Activated CD4-positive, alpha-beta T cell treated with anti-CD3 and anti-CD28 coated beads, Interleukin-2, amount 50 U/mL, for 24 hours (primary cell): ENCODE measurements at regions not wholly inside any gene's neighbourhood (a gene's known extent, or its start where the extent isn't known, plus 50 kb on each side); places are given as distances from the start of the nearest gene placed in this dataset.
"Not testable (repeated sequence)": the region's sequence is repeated elsewhere in the genome, so short reads cannot be mapped to it uniquely, and the experiment has no call there.

ENCODE experiments used
- DNase-seq, 2 donors: peaks; one replicate each; pipeline ENCODE4 v3.0.0-alpha.2; 2020; ENCODE audit warnings: low read depth in 1 of 2, low spot score in 1 of 2

DNA sequence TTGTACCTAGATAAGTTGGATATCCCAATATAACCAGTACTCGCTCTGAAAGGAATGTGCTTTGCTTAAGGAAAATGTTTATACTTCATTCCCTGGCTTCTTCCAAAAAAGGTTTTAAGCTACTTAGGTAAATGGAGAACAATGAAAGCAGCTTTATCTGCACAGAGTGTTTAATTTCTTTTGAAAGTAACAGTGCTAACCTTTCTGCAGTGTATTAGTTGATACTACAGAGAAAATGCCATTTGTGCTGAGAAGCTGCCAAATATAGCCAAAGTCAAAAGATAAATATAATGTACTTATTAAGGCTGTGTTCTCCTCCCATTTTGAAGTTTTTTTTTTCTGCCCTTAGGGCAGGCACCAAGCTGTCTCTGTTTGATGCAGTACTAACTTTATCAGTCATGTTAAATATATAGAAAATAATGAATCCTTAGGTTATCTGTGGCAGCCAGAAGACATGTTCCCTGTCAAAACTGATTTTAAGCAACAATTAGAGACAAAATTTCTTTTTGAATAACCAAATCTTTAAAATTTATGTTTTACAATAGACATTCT is 145.4 kb upstream of the KITLG start:
- no peak for DNase-seq

DNA sequence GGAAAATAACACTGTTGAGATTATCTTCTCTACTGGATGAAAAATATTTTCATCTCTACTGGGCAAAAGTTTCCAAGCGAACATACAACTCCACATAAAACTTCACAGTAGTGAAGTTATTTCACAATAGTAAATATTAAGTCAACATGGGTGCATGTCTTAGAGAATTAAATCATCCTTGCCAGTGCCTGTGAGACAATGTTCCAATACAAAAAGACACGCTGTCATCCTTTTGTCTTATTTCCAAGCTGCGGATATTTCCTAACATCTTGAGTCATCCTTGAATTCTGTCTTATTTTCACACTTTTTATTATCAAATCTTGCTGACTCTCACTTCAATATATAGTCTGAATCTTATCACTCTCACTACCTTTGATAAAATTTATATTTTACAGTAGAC is 142.9 kb upstream of the KITLG start:
- no peak for DNase-seq

DNA sequence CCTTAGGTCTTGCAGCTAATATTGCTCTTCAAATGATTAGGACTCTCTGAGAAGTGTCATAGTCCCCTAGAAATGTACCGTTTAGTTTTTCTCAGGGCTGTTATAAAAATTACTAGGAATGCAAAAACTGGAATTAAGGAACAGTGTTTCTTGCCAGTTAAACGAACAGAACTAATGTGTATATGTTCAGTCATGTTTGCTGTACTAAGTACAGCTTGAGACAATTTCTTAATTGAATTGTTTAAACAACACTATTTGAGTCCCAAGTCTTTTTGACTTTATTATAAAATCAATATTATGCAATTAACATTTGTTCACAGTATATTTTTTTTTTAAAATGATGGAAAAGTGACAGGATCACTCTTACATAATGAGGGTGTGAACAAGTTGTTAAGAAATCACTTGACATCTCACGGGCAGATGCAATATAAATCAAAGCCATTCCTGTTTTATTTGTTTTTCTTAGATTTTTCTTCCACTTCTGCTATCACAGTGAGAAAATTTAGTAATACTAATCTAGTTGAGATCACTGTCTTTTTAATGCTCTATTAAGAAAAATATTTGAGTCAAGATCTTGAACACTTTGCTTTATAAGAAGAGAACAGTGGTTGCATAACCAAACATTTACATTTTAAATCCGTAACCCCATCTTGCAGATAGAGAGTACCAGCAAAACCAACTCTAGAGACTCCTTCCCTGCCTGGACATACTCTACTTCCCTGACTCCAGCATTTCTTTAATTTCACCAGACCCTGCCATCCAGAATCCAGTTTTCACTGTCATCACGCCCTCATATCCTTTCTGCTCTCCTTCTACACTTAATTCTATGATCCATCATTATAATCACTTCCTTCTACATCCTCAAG is 140.7 kb upstream of the KITLG start:
- no peak for DNase-seq

DNA sequence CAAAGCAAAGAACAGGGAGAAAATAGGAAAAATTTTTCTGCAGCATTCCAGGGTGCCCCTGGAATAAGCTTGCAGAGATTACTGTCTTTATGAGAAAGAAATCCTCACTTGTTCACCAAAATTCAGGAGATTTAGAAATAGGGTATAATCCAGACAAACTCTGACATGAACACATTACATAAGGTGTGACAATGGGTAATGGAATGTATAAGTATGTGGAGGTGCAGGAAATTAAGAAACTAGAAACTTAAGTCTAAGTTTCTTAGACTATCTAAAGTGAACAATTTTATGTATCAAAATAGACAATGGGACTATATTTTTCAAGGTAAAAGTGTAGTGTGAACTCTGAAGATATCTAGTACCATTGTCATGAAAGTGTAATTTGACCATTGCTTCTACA is 140.0 kb upstream of the KITLG start:
- DNase-seq, result no peak

DNA sequence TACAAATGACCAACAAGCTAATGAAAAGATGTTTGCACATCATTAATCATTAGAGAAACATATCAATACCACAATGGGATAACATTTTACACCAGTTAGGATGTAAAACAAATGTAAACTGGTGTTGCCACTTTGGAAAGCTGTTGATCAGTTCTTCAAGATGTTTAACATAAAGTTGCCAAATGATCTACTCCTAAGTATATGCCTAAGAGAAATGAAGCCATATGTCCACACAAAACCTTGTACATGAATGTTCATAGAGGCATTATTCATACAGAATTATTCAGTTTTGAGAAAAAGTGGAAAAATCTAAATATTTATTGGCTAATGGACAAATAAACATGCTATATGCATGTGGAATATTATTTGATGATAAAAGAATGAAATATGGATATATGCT is 136.9 kb upstream of the KITLG start:
- no peak for DNase-seq

DNA sequence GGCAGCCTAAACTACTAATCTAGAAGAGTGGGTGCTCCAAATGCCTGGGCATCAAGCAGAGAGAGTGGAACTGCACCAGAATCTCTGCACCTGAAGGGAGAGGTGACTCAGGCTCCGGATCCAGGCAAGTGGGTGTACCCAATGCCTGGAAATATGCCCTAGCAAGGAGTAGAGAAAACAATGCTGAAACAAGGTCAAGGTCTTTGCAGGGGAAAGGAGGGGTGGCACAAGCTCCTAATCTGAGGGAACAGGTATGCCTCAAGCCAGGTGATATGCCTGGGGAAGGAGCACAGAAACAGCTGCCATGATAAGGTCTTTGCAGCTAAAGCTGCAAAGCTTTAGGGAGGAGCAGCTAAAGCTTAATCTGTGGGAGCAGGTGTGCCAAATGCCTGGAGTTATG is 136.0 kb upstream of the KITLG start:
- no peak for DNase-seq

DNA sequence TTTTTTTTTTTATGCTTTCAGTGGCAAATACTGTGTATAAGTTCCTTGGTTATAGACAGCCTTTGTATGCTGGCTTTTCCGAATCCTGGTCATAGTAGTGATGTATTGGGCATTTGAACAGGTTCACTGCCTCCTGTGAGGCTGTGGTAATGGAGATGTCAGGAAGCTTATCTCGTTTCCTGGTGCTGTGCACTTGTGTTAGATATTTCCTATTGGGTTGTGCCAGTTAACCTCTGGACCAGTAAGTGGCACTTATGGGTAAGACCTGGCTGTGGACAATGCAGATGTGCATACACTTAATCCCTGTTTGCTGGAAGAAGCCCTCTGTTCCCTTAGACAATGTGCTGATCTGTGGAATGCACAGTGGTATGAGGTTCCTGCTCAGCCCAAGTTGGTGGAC is 135.4 kb upstream of the KITLG start:
- DNase-seq, result no peak

DNA sequence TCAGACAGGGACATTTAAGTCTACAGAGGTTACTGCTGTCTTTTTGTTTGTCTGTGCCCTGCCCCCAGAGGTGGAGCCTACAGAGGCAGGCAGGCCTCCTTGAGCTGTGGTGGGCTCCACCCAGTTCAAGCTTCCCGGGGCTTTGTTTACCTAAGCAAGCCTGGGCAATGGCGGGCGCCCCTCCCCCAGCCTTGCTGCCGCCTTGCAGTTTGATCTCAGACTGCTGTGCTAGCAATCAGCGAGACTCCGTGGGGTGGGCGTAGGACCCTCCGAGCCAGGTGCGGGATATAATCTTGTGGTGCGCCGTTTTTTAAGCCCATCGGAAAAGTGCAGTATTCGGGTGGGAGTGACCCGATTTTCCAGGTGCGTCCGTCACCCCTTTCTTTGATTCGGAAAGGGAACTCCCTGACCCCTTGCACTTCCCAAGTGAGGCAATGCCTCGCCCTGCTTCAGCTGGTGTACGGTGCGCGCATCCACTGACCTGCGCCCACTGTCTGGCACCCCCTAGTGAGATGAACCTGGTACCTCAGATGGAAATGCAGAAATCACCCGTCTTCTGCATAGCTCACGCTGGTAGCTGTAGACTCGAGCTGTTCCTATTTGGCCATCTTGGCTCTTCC is 134.1 kb upstream of the KITLG start:
- DNase-seq, result not testable (repeated sequence)

DNA sequence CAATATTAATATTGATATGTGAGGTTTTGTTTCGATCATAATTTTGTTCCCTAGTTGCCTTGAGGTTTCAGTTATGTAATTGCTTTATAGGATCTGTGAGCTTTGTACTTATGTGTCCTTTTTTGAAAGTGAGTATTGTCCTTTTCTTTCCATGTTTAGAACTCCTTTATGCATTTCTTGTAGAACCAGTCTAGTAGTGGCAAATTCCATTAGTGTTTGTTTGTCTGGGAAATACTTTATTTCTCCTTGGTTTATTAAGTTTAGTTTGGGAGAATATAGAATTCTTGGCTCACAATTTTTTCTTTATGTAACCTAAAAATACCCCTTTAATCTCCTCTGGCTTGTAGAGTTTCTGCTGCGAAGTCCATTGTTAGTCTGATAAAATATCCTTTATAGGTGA is 127.5 kb upstream of the KITLG start:
- DNase-seq, result no peak

DNA sequence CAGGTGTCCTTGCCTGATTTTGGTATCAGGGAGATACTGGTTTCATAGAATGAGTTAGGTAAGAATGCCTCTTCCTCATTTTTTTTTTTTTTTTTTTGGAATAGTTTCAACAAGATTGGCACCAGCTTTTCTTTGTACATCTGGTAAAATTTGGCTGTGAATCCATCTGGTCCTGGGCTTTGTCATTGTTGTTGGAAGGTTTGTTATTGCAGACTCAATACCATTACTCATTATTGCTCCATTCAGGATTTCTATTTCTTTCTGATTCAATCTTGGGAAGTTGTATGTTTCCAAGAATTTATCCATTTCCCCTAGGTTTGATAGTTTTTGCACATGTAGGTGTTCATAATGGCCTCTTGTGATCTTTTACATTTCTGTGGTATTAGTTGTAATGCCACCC is 126.0 kb upstream of the KITLG start:
- DNase-seq, result no peak

DNA sequence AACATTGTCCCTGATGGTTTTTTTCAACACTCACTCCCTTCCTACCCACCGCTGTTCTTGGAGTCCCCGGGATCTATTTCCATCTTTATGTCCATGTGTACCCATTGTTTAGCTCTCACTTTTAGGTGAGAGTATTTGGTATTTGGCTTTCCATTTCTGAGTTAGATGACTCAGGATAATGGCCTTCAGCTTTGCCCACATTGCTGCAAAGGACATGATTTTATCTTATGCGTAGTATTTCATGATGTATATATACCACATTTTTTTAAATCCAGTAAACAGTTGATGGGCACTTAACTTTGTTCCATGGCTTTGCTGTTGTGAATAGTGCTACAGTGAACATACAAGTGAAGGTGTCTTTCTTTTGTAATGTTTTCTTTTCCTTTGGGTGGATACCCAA is 123.5 kb upstream of the KITLG start:
- DNase-seq, result no peak

DNA sequence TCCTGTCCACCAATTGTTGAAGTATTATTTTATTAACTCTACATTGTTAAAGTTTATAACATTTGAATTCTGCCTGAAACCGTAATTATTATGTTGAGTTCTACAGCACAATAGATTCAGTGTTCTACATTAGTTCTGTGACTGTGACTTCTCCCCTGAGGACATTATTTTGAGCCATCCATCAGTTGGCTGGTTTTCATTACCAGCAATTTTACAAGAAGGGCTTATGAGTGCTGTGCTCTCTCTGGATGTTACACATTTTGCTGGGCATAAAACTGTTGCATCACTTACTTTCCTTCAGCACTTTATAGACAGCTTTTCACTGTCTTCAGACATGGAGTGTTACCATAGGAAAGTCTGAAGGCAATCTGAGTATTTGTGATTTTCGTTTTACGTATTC is 118.2 kb upstream of the KITLG start:
- DNase-seq, result no peak

DNA sequence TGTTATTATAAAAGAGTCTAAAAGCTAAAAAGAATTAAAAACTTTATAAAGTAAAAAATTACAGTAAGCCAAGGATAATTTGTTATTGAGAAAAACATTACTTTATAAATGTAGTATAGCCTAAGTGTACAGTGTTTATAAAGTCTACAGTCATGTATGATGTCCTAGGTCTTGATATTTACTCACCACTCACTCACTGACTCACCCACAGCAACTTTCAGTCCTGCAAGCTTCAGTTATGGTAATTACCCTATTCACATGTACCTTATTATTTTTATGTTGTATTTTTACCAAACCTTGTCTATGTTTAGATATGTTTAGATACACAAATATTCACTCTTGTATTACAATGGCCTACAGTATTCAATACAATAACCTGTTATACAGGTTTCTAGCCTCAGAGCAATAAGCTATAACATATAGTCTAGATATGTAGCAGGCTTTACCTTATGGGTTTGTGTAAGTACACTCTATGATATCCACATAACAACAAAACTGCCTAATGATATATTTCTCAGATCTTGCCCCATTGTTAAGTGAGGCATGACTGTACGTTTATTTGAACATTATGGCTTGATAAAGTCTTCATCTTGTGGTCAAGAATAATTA is 113.7 kb upstream of the KITLG start:
- DNase-seq, result no peak

DNA sequence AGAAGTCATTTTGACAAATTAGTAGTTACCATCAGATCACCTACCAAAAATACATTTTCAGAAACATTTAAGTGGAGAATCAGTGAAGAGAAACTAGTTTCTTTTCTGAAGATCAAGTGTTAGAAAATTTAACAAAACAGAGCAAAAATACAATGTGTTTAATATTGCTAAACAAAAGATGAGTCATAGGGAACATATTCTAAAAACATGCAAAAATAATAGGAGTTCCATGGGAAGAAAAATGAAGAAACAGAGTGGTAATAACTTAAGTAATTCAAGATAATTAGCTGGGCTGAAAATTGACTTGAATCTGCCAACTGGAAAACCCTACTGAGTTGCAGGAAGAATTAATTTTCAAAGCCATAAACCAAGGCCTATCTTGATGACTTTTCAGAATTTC is 111.5 kb upstream of the KITLG start:
- DNase-seq, result no peak

DNA sequence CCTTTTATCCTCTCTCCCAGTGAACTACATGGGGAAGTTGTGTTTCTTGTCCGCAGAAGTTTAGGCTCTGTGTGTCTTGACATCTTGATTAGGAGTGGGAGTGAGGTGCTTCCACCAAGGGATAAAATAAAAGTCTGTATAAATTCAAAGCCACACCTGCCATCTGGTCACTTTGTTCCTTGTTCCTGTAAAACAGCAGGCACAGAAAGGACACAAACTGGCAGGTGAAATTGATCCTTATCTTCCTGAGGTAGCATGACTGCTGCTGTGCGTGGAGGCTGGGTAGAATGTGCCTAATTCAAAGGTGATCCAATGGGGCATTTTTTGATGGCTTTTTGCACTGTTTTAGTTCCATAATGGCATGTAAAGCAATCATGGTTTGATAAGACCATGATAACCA is 104.3 kb upstream of the KITLG start:
- no peak for DNase-seq

DNA sequence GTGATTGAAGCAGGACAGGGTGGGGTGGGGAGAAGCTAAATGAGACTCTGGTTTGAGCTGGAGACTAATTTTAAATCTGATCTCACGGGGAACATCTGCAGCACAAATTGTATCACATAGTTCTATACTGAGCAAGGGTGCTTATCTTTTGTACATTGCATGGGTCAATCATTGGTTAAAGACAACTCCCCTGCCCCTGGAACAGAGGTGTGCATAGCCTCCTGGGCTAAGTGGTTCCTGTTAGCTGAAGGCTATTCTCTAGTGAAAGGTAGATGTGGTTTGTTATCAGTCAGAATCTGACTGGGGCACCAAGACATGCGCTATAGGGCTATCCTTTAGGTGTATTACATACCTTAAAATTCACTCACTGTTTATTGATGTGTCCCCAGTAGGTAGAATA is 103.9 kb upstream of the KITLG start:
- DNase-seq, result no peak

DNA sequence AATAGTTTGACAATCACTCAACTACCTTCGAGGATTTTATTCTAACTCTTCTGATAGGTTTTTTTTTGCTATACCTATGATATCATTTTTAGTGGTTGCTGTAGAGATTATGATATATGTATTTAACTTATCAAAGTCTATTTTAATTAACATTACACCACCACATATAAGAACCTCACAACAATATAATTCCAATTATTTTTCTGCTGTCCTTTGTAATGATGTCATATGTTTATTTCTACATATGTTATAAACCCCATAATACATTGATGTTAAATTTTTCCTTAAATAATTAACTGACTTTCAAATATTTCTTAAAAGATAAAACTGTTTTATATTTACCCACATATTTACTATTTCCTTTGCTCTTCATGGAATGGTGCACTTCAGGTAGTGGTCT is 103.4 kb upstream of the KITLG start:
- DNase-seq, result no peak

DNA sequence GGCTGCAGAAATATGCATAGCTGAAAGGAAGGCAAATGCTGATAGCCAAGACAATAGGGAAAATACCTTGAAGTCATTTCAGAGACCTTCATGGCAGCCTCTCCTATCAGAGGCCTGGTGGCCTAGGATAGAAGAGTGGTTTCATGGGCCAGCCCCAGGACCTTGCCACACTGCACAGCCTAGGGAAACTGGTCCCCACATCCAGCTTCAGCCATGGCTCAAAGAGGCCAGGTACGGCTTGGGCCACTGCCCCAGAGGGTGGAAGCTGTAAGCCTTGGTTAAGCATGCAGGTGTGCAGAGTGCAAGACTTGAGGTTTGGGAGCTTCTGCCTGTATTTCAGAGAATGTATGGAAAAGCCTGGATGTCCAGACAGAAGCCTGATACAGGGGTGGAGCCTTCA is 101.0 kb upstream of the KITLG start:
- no peak for DNase-seq

DNA sequence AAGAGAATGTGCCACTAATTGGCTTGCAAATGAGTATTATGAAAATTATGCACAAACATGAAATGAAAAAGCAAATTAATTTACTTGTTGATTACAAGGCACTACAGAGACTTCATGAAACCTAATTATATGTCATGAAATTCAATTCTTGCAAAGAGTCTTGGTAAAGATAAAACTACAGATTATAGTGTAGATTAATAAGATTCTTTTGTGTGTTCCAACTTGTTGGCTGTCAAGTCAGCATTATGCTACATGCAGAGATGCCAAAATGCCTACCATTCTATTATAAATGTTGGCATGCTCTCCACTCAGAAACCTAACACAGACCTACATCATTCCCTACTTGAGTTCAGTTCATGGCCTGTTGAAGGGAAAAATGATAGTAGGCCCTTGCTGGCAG is 97.2 kb upstream of the KITLG start:
- DNase-seq, result no peak

DNA sequence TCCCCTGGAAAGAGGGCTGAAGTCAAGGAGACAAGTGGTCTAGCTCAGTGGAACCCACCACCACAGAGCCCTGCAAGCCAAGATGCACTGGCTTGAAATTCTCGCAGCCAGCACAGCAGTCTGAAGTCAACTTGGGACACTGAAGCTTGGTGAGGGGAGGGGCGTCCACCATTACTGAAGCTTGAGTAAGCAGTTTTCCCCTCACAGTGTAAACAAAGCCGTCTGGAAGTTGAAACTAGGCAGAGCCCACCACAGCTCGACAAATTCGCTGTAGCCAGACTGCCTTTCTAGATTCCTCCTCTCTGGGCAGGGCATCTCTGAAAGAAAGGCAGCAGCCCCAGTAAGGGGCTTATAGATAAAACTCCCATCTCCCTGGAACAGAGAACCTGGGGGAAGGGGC is 87.3 kb upstream of the KITLG start:
- not testable (repeated sequence) for DNase-seq

DNA sequence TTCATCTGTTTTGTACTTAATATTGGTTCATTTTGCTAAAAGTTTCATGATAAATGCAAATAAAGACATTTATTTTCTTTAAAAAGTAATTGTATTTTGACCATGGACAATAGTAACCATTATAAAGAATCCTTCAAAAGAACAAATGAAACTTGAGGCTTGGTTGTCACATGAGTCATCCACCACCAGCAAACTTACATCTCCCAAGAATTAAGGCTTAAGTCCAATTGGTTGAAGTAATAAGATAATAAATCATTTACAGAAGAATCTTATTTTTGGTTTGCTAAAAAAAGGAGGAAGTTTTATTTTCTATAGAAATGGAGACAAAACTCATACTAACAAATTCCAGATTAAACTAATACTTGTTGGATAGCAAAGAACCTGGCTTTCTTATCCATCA is 84.8 kb upstream of the KITLG start:
- no peak for DNase-seq

DNA sequence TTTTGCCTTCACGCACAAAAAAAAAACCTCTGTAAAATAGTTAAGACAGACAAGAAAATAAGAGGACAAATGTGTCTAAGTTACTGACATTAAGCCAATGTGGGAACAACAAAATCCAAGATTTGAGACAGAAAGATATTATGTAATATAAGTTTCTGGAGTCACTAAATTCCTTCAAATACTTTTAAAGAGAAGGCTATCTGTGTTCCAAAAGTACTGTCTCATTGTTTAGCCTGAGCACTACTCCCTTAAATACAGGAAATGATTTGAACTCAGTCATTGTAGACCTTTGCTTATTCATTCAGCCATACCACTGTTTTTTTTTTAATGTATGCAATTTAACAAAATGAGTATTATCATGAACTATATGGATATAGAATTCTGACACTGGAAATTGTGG is 82.7 kb upstream of the KITLG start:
- no peak for DNase-seq
